HCEC 1CT (cell line): ENCODE measurements at regions not wholly inside any gene's neighbourhood (a gene's known extent, or its start where the extent isn't known, plus 50 kb on each side); places are given as distances from the start of the nearest gene placed in this dataset.
A peak's percentile ranks its signal among the peaks of the same experiment; 100 is the strongest.
"Not testable (repeated sequence)": the region's sequence is repeated elsewhere in the genome, so short reads cannot be mapped to it uniquely, and the experiment has no call there.

Experiments used
- DNase-seq: peaks from one replicate; pipeline ENCODE4 v3.0.0-alpha.2; 2017

- DNase-seq: no peak
These were observed 132.9 kb upstream of the PRDX6 start for GRCh38 chr1:173344034-173344743.

- no peak for DNase-seq
These were observed 129.8 kb upstream of the PRDX6 start for GRCh38 chr1:173347282-173347818.

- DNase-seq: not testable (repeated sequence)
These were observed 124.5 kb upstream of the PRDX6 start for GRCh38 chr1:173352635-173353034.

GRCh38 chr1:173353350-173353749 is 123.8 kb upstream of the PRDX6 start:
- no peak for DNase-seq

- no peak for DNase-seq
These were observed 122.2 kb upstream of the PRDX6 start for GRCh38 chr1:173354937-173355280.

- no peak for DNase-seq
These were observed 121.7 kb upstream of the PRDX6 start for GRCh38 chr1:173355281-173356031.

GRCh38 chr1:173356191-173356762 is 120.9 kb upstream of the PRDX6 start:
- peak; percentile 18 for DNase-seq

- no peak for DNase-seq
These were observed 116.6 kb upstream of the PRDX6 start for GRCh38 chr1:173360487-173361063.

GRCh38 chr1:173362543-173362942 is 114.6 kb upstream of the PRDX6 start:
- DNase-seq: no peak

GRCh38 chr1:173364827-173365226 is 112.3 kb upstream of the PRDX6 start:
- DNase-seq: no peak

GRCh38 chr1:173365341-173365740 is 111.8 kb upstream of the PRDX6 start:
- no peak for DNase-seq

GRCh38 chr1:173367136-173367535 is 110.0 kb upstream of the PRDX6 start:
- no peak for DNase-seq

GRCh38 chr1:173370586-173370985 is 106.5 kb upstream of the PRDX6 start:
- DNase-seq: peak; percentile 28

GRCh38 chr1:173376065-173376464 is 101.1 kb upstream of the PRDX6 start:
- DNase-seq: not testable (repeated sequence)

- no peak for DNase-seq
These were observed 99.9 kb upstream of the PRDX6 start for GRCh38 chr1:173377266-173377665.

- DNase-seq: peak; percentile 4
These were observed 93.8 kb upstream of the PRDX6 start for GRCh38 chr1:173383351-173383750.

GRCh38 chr1:173388352-173388751 is 88.8 kb upstream of the PRDX6 start:
- no peak for DNase-seq

GRCh38 chr1:173392895-173393658 is 84.1 kb upstream of the PRDX6 start:
- peak; percentile 93 for DNase-seq

GRCh38 chr1:173393659-173394000 is 83.5 kb upstream of the PRDX6 start:
- peak; percentile 85 for DNase-seq

GRCh38 chr1:173394813-173395212 is 82.3 kb upstream of the PRDX6 start:
- DNase-seq: not testable (repeated sequence)

GRCh38 chr1:173395762-173396161 is 81.4 kb upstream of the PRDX6 start:
- DNase-seq: no peak

GRCh38 chr1:173400387-173400995 is 76.6 kb upstream of the PRDX6 start:
- DNase-seq: no peak
